HepG2 (cell line): ENCODE measurements at regions not wholly inside any gene's neighbourhood (a gene's known extent, or its start where the extent isn't known, plus 50 kb on each side); places are given as distances from the start of the nearest gene placed in this dataset.

Experiments used
- ATAC-seq: fragments of 200-7000 bp; cut with Tn5 transposase; 3 replicates; pipeline ENCODE4 v1.9.1; 2020; ENCODE audit warnings: mild to moderate bottlenecking, moderate library complexity
- BruUV-seq: library from RNA; stranded (reverse); fragments of 400-500 nt; replicated peaks from 2 replicates; lab custom pipeline; 2021; lab: Mats Ljungman, UMichigan
- CTCF ChIA-PET: fragments of 300-600 bp; formaldehyde crosslinking; extraction: SDS; loops from one replicate; lab custom pipeline; 2021; ENCODE audit warnings: low total read pairs, inconsistent platforms, low intra/inter-chr PET ratio; lab: Yijun Ruan, JAX
- POLR2A ChIA-PET: fragments of 350-600 bp; sonication (Branson Sonifier 250); formaldehyde crosslinking; loops from one replicate; lab custom pipeline; 2020; ENCODE audit warnings: antibody characterized with exemption, inconsistent platforms; lab: Yijun Ruan, JAX
- DNase-seq: peaks from one replicate; pipeline ENCODE4 v3.0.0-alpha.2; 2015; ENCODE audit warnings: low spot score
- FAIRE-seq: peaks from 3 replicates; lab custom pipeline; 2011; peaks lifted over from hg19 to GRCh38; lab: Jason Lieb, UNC
- H2AFZ ChIP-seq: one replicate; pipeline ENCODE4 v1.6.1; 2011; ENCODE audit warnings: low read length, inconsistent platforms
- H3K27ac ChIP-seq: fragments of 300-600 bp; 3 replicates; pipeline ENCODE4 v1.8.0; 2011; ENCODE audit warnings: mixed run types, mild to moderate bottlenecking, mixed read lengths, low read length, inconsistent platforms; ENCODE audit not compliant: insufficient read depth; ENCODE audit errors: extremely low read length
- H3K27me3 ChIP-seq, 2 experiments: fragments of 200-600 bp in 1 of 2; 2 replicates in 1 of 2; 3 replicates in 1 of 2; pipeline versions ENCODE4 v1.6.0 to v1.8.0; 2011; ENCODE audit warnings: low read length in 2 of 2, mild to moderate bottlenecking in 2 of 2, moderate library complexity in 2 of 2, inconsistent platforms in 1 of 2; ENCODE audit not compliant: insufficient read depth in 2 of 2, control insufficient read depth in 1 of 2
- H3K36me3 ChIP-seq, 2 experiments: fragments of 200-600 bp in 1 of 2; replicated peaks in 1 of 2; 2 replicates in 1 of 2; 3 replicates in 1 of 2; pipeline versions ENCODE4 v1.5.1 to v1.8.0; 2011; ENCODE audit warnings: low read length in 2 of 2, inconsistent platforms in 1 of 2; ENCODE audit not compliant: insufficient read depth in 2 of 2, control insufficient read depth in 1 of 2
- H3K4me1 ChIP-seq: 2 replicates; pipeline ENCODE4 v1.5.1; 2012; ENCODE audit warnings: low read length, inconsistent platforms; ENCODE audit not compliant: insufficient read depth
- H3K4me2 ChIP-seq: 2 replicates; pipeline ENCODE4 v1.6.0; 2011; ENCODE audit warnings: low read depth, low read length, inconsistent platforms
- H3K4me3 ChIP-seq, 3 experiments: fragments of 200-600 bp in 1 of 3; sonication (generic), shearing (Covaris generic) in 1 of 3; replicated peaks in 1 of 3; 2 replicates each; pipeline ENCODE4 v1.5.1; 2011 to 2016; ENCODE audit warnings: low read length in 3 of 3, inconsistent platforms in 2 of 3, low read depth in 2 of 3, mild to moderate bottlenecking in 2 of 3, control low read depth in 1 of 3, mixed read lengths in 1 of 3; ENCODE audit not compliant: insufficient read depth in 1 of 3
- H3K79me2 ChIP-seq: one replicate; pipeline ENCODE4 v1.6.1; 2011; ENCODE audit warnings: low read length, inconsistent platforms; ENCODE audit not compliant: insufficient read depth
- H3K9ac ChIP-seq: 2 replicates; pipeline ENCODE4 v1.6.0; 2011; ENCODE audit warnings: mild to moderate bottlenecking, low read depth, low read length, inconsistent platforms; ENCODE audit not compliant: insufficient read depth
- H3K9me3 ChIP-seq: 2 replicates; pipeline ENCODE4 v1.5.1; 2012; ENCODE audit warnings: mild to moderate bottlenecking, low read length
- H4K20me1 ChIP-seq: 2 replicates; pipeline ENCODE4 v1.6.0; 2011; ENCODE audit warnings: inconsistent platforms, mild to moderate bottlenecking, low read length, moderate library complexity; ENCODE audit not compliant: insufficient read depth
- BRF2 ChIP-seq: sonication (generic); formaldehyde crosslinking; IDR thresholded peaks from 2 replicates; pipeline ENCODE4 v1.8.1; 2022; ENCODE audit warnings: mild to moderate bottlenecking, missing genetic modification reagents
- PAX8 ChIP-seq: sonication (generic); formaldehyde crosslinking; IDR thresholded peaks from 2 replicates; pipeline ENCODE4 v1.8.0; 2022; ENCODE audit warnings: mild to moderate bottlenecking, missing genetic modification reagents, borderline replicate concordance
- ZKSCAN5 ChIP-seq: sonication (generic); formaldehyde crosslinking; IDR thresholded peaks from 2 replicates; pipeline ENCODE4 v1.5.1; 2020; ENCODE audit warnings: mild to moderate bottlenecking, missing genetic modification reagents
- ZNF382 ChIP-seq: sonication (generic); formaldehyde crosslinking; IDR thresholded peaks from 2 replicates; pipeline ENCODE4 v1.5.0; 2020; ENCODE audit warnings: missing genetic modification reagents, mild to moderate bottlenecking, borderline replicate concordance
- WGBS: methylation state at CpG from one replicate; pipeline ENCODE4 v1.1.6; 2017; ENCODE audit warnings: low lambda C conversion rate; 5-methylcytosine and 5-hydroxymethylcytosine counted together
- in situ Hi-C: cut with HindIII; loops from 2 replicates; pipeline ENCODE4 v1.10.0; 2017; ENCODE audit warnings: low pct_unique_long_range_greater_than_20kb; ENCODE audit not compliant: extremely low pct_ligation_motif_present
- intact Hi-C: fragments of 100-400 bp; cut with micrococcal nuclease; formaldehyde crosslinking; loops from one replicate; pipeline ENCODE4 v1.10.0; 2022; ENCODE audit not compliant: unreplicated experiment

DNA sequence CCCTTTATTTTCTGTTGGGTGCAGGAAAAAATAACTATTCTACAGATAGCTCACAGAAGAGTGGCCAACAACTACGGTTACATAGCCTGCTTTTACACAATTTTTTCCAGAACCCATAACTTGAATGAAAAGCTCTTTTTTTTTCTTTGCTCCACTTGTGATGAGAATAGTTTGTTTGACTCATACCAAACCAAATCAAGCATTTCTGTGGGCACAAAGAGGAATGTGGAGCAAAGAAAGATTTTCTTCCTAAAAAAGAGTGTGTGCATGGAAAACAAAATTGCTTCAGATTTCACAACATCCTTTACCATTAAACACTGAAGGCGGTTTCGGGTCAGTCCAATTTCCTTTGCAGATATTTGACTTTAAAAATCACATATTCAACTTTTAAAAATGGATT lies 54.8 kb upstream of the RAB11FIP2 start:
- BruUV-seq: no TSS peak
- in situ Hi-C loops: loop anchor here (25.0 kb wide), 1 partner anchor 564 kb away; the partner anchor contains the start of gene EMX2
- CTCF ChIA-PET: no interaction called here
- POLR2A ChIA-PET: no interaction called here
- H3K4me1 ChIP-seq: no peaks in the 10 kb centered on the region
- H3K36me3 ChIP-seq: no peaks in the 10 kb centered on the region
- intact Hi-C loops: no loop called here
- H4K20me1 ChIP-seq: no peaks in the 10 kb centered on the region
- no peaks in the 10 kb centered on the region for H3K9me3 ChIP-seq
- H3K79me2 ChIP-seq: no peaks in the 10 kb centered on the region
- no peak overlapping the region for H3K9ac ChIP-seq
- DNase-seq (no peak), FAIRE-seq (no peak), ATAC-seq (no peak)
- no peak overlapping the region for H3K4me2 ChIP-seq
- 16% methylated on average over 3 of the region's 3 CpGs for whole genome bisulfite sequencing
- no peak for TF ChIP-seq BRF2 (CRISPR knock-in tag)
- no peak for TF ChIP-seq ZKSCAN5 (CRISPR knock-in tag)
- no peak for TF ChIP-seq ZNF382 (CRISPR knock-in tag)
- no peak for TF ChIP-seq PAX8 (CRISPR knock-in tag)
- H3K27ac ChIP-seq: no peak overlapping the region
- no peak overlapping the region for H3K4me3 ChIP-seq
- H3K27me3 ChIP-seq: no peaks in the 10 kb centered on the region
- H2AFZ ChIP-seq: no peak overlapping the region
